ENCODE measurements at regions not wholly inside any gene's neighbourhood (a gene's known extent, or its start where the extent isn't known, plus 50 kb on each side); places are given as distances from the start of the nearest gene placed in this dataset.

DNA sequence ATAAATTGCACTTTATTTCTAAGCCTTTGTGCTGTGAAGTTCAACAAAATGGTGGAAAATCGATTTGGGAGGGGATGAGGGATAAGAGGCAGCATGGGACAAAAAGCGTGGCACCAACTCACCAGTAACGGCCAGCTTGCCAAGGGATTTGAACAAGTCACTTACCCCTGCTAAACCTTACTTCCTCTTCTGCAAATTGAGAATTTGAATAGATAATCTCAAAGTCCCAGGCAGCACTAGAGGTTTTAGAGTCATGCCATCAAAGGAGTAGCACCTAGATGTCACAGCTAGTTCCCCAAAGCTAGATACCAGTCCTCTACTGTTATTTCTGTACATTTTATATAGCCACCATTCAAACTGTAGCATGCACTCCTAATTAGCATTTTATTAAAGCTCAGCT lies 83.7 kb upstream of the VRK2 start:
- Histone ChIP-seq H3K36me3 (no peaks in the 10 kb centered on the region), H3K27ac (no peak overlapping the region), H3K27me3 (replicated peaks; ENCODE audit: insufficient read depth) (no peaks in the 10 kb centered on the region), H3K9me3 (no peaks in the 10 kb centered on the region), H3K4me1 (replicated peaks) (no peaks in the 10 kb centered on the region), H3K4me3 (no peak overlapping the region)
- no peak for DNase-seq (ENCODE audit: low spot score)
- WGBS, result 85% methylated on average over 3 of the region's 3 CpGs
- no peak for TF ChIP-seq POLR2AphosphoS5 (IDR thresholded peaks at IDR 0.05)
- no peak for TF ChIP-seq CTCF (IDR thresholded peaks at IDR 0.05)
- TF ChIP-seq POLR2A (IDR thresholded peaks at IDR 0.05), result no peak
- intact Hi-C loops (cut with DNase I), result no loop called here

DNA sequence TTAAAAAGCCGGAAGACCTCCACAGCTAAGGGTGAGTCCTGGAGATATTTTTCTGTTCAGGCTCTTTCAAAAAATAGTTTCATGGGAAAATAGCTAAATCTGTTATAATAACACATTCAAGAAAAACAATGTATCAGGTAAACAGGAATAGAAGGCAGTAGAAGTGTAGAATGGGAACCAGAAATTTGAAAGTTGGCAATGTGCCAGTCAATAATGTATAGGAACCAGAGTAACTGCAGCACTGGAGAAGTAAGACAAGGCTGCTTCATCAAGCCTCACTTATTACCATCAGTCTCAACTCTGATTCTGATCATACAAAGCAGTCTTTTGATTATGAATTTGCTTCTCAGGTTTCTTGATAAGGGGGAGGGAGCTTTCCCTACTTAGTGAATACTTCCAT lies 81.4 kb upstream of the VRK2 start:
- 96% methylated on average over 1 of the region's 1 CpG for WGBS
- intact Hi-C loops (cut with DNase I), result no loop called here
- DNase-seq (ENCODE audit: low spot score), result no peak
- Histone ChIP-seq H3K4me3 (no peak overlapping the region), H3K27ac (no peak overlapping the region), H3K4me1 (replicated peaks) (no peaks in the 10 kb centered on the region), H3K36me3 (no peaks in the 10 kb centered on the region), H3K27me3 (replicated peaks; ENCODE audit: insufficient read depth) (no peaks in the 10 kb centered on the region), H3K9me3 (no peaks in the 10 kb centered on the region)
- no peak for TF ChIP-seq CTCF (IDR thresholded peaks at IDR 0.05)
- no peak for TF ChIP-seq POLR2A (IDR thresholded peaks at IDR 0.05)
- TF ChIP-seq POLR2AphosphoS5 (IDR thresholded peaks at IDR 0.05), result no peak

GRCh38 chr2:57965961-57966360 lies 80.6 kb upstream of the VRK2 start:
- intact Hi-C loops (cut with DNase I), result no loop called here
- no peaks in the 10 kb centered on the region for H3K27me3 ChIP-seq (replicated peaks; ENCODE audit: insufficient read depth)
- DNase-seq (ENCODE audit: low spot score), result no peak
- H3K27ac ChIP-seq, result no peak overlapping the region
- TF ChIP-seq CTCF (IDR thresholded peaks at IDR 0.05), result no peak
- no peak for TF ChIP-seq POLR2AphosphoS5 (IDR thresholded peaks at IDR 0.05)
- TF ChIP-seq POLR2A (IDR thresholded peaks at IDR 0.05), result no peak
- no peaks in the 10 kb centered on the region for H3K9me3 ChIP-seq
- no peak overlapping the region for H3K4me3 ChIP-seq
- no peaks in the 10 kb centered on the region for H3K4me1 ChIP-seq (replicated peaks)
- 100% methylated on average over 1 of the region's 1 CpG for WGBS
- no peaks in the 10 kb centered on the region for H3K36me3 ChIP-seq

DNA sequence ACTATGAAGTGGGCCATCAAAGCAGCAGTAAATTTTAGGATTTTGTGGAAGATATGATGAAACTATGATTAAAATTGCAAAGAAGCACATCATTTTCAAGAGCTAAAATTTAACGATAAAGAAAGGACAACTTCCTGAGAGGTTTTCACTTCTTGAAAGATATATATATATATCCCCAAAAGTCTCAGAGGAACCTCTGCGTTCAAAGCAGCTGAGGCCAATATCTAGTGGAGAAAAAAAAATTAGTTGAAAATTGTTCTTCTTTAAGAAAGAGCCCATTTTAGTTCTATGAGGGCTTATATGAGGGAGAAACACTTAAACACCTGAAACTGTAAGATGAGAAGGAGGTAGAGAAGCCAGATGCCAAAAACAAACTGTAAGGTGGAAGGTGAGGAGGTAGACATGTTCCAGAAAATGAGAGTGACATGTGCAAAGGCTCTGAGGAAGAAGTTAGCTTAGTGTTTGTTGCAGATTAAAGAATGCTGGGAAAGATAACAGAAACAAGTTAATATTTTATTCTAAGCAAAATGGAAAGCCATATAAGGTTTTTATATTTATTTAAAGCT lies 72.9 kb upstream of the VRK2 start:
- DNase-seq (ENCODE audit: low spot score), result no peak
- Histone ChIP-seq H3K27me3 (replicated peaks; ENCODE audit: insufficient read depth) (no peaks in the 10 kb centered on the region), H3K4me1 (replicated peaks) (no peaks in the 10 kb centered on the region), H3K27ac (no peak overlapping the region), H3K9me3 (no peaks in the 10 kb centered on the region), H3K4me3 (no peak overlapping the region), H3K36me3 (no peaks in the 10 kb centered on the region)
- intact Hi-C loops (cut with DNase I), result no loop called here
- WGBS, result 82% methylated on average over 2 of the region's 2 CpGs
- no peak for TF ChIP-seq POLR2AphosphoS5 (IDR thresholded peaks at IDR 0.05)
- TF ChIP-seq CTCF (IDR thresholded peaks at IDR 0.05), result no peak
- no peak for TF ChIP-seq POLR2A (IDR thresholded peaks at IDR 0.05)

- H3K9me3 ChIP-seq, result no peaks in the 10 kb centered on the region
- 91% methylated on average over 4 of the region's 4 CpGs for WGBS
- H3K27me3 ChIP-seq (replicated peaks; ENCODE audit: insufficient read depth), result no peaks in the 10 kb centered on the region
- no peaks in the 10 kb centered on the region for H3K4me1 ChIP-seq (replicated peaks)
- TF ChIP-seq POLR2A (IDR thresholded peaks at IDR 0.05) (no peak), CTCF (IDR thresholded peaks at IDR 0.05) (no peak), POLR2AphosphoS5 (IDR thresholded peaks at IDR 0.05) (no peak)
- no peak overlapping the region for H3K27ac ChIP-seq
- DNase-seq (ENCODE audit: low spot score), result no peak
- H3K4me3 ChIP-seq, result no peak overlapping the region
- intact Hi-C loops (cut with DNase I), result no loop called here
- H3K36me3 ChIP-seq, result no peaks in the 10 kb centered on the region
Observed at GRCh38 chr2:57979158-57979557, 67.4 kb upstream of the VRK2 start.
